SIG-M5 (cell line): ENCODE measurements at regions not wholly inside any gene's neighbourhood (a gene's known extent, or its start where the extent isn't known, plus 50 kb on each side); places are given as distances from the start of the nearest gene placed in this dataset.
"Not testable (repeated sequence)": the region's sequence is repeated elsewhere in the genome, so short reads cannot be mapped to it uniquely, and the experiment has no call there.

ENCODE experiments used
- DNase-seq: peaks from one replicate; lab custom pipeline; 2025; lab: John Stamatoyannopoulos, UW

- DNase-seq, result no peak
These were observed 379.4 kb downstream of the ZNF674 start for GRCh38 chrX:46165866-46166265.

- DNase-seq, result no peak
These were observed 379.8 kb downstream of the ZNF674 start for GRCh38 chrX:46165411-46165810.

GRCh38 chrX:46152756-46153155, 392.5 kb downstream of the ZNF674 start:
- DNase-seq, result no peak

- not testable (repeated sequence) for DNase-seq
These were observed 393.9 kb downstream of the ZNF674 start for GRCh38 chrX:46151332-46151731.

- DNase-seq, result no peak
These were observed 400.7 kb downstream of the ZNF674 start for GRCh38 chrX:46144566-46144965.

- no peak for DNase-seq
These were observed 404.9 kb downstream of the ZNF674 start for GRCh38 chrX:46140272-46140671.

GRCh38 chrX:46130247-46130646, 415.0 kb downstream of the ZNF674 start:
- no peak for DNase-seq

- DNase-seq, result no peak
These were observed 420.1 kb downstream of the ZNF674 start for GRCh38 chrX:46125111-46125510.

- no peak for DNase-seq
These were observed 428.0 kb downstream of the ZNF674 start for GRCh38 chrX:46117234-46117633.

- DNase-seq, result not testable (repeated sequence)
These were observed 457.9 kb downstream of the ZNF674 start for GRCh38 chrX:46087310-46087709.

- DNase-seq, result not testable (repeated sequence)
These were observed 465.1 kb downstream of the ZNF674 start for GRCh38 chrX:46080121-46080520.

GRCh38 chrX:46072791-46073190, 472.4 kb downstream of the ZNF674 start:
- no peak for DNase-seq

- DNase-seq, result no peak
These were observed 472.8 kb downstream of the ZNF674 start for GRCh38 chrX:46072372-46072771.

- DNase-seq, result no peak
These were observed 474.8 kb downstream of the ZNF674 start for GRCh38 chrX:46070421-46070820.

- no peak for DNase-seq
These were observed 485.9 kb downstream of the ZNF674 start for GRCh38 chrX:46059316-46059715.

GRCh38 chrX:46044486-46044885, 500.7 kb downstream of the ZNF674 start:
- DNase-seq, result no peak

GRCh38 chrX:46040001-46040400, 505.2 kb downstream of the ZNF674 start:
- DNase-seq, result no peak

GRCh38 chrX:46039526-46039925, 505.7 kb downstream of the ZNF674 start:
- no peak for DNase-seq

- no peak for DNase-seq
These were observed 508.7 kb downstream of the ZNF674 start for GRCh38 chrX:46036508-46036907.

GRCh38 chrX:46034868-46035267, 510.4 kb downstream of the ZNF674 start:
- no peak for DNase-seq

GRCh38 chrX:46029777-46030176, 515.4 kb downstream of the ZNF674 start:
- no peak for DNase-seq

- no peak for DNase-seq
These were observed 528.9 kb downstream of the ZNF674 start for GRCh38 chrX:46016296-46016695.

- no peak for DNase-seq
These were observed 529.6 kb downstream of the ZNF674 start for GRCh38 chrX:46015653-46016052.

- DNase-seq, result no peak
These were observed 552.7 kb downstream of the ZNF674 start for GRCh38 chrX:45992402-45993123.
